Adrenal gland (tissue), 5 donors: ENCODE measurements at regions not wholly inside any gene's neighbourhood (a gene's known extent, or its start where the extent isn't known, plus 50 kb on each side); places are given as distances from the start of the nearest gene placed in this dataset.

Source experiments
- CTCF ChIP-seq, 6 experiments: fragments of 450-650 bp in 4 of 6; fragments of 200-600 bp in 2 of 6; sonication (generic) in 1 of 6; IDR thresholded peaks; 1 replicate in 5 of 6; 2 replicates in 1 of 6; pipeline versions ENCODE4 v1.5.1 to v1.8.0; 2016 to 2021; ENCODE audit warnings: antibody characterized with exemption in 6 of 6, mild to moderate bottlenecking in 2 of 6, moderate library complexity in 1 of 6
- POLR2A ChIP-seq, 2 donors: fragments of 450-650 bp; IDR thresholded peaks; one replicate each; pipeline ENCODE4 v1.6.1; 2017; ENCODE audit warnings: antibody characterized with exemption in 2 of 2, mild to moderate bottlenecking in 2 of 2, moderate library complexity in 1 of 2
- donor health status: DM: no; HTN: no; CAD: no.

- TF ChIP-seq CTCF (IDR thresholded peaks at IDR 0.05) (no peak), POLR2A (IDR thresholded peaks at IDR 0.05) (no peak)
Measured at GRCh38 chr13:21233086-21233485, 56.6 kb downstream of the MRPL57 start.
